ENCODE measurements at regions not wholly inside any gene's neighbourhood (a gene's known extent, or its start where the extent isn't known, plus 50 kb on each side); places are given as distances from the start of the nearest gene placed in this dataset.

- no peaks in the 10 kb centered on the region for H3K36me3 ChIP-seq
- no peaks in the 10 kb centered on the region for H3K27me3 ChIP-seq (ENCODE audit: insufficient read depth, low read depth, severe bottlenecking)
- no peak for TF ChIP-seq CTCF (IDR thresholded peaks at IDR 0.05; ENCODE audit: low read depth, low read length)
- H3K4me3 ChIP-seq (ENCODE audit: low read depth, low read length): no peak overlapping the region
- no peak for DNase-seq
- H3K27ac ChIP-seq: no peak overlapping the region
- no peaks in the 10 kb centered on the region for H3K9me3 ChIP-seq (ENCODE audit: severe bottlenecking)
These were observed 566.9 kb downstream of the BCL11A start for GRCh38 chr2:59986511-59986910.

- H3K36me3 ChIP-seq: no peaks in the 10 kb centered on the region
- H3K4me3 ChIP-seq (ENCODE audit: low read depth, low read length): no peak overlapping the region
- H3K9me3 ChIP-seq (ENCODE audit: severe bottlenecking): no peaks in the 10 kb centered on the region
- no peak for DNase-seq
- no peak for TF ChIP-seq CTCF (IDR thresholded peaks at IDR 0.05; ENCODE audit: low read depth, low read length)
- H3K27me3 ChIP-seq (ENCODE audit: insufficient read depth, low read depth, severe bottlenecking): no peaks in the 10 kb centered on the region
- H3K27ac ChIP-seq: no peak overlapping the region
These were observed 567.5 kb downstream of the BCL11A start for GRCh38 chr2:59985923-59986322.

- no peaks in the 10 kb centered on the region for H3K9me3 ChIP-seq (ENCODE audit: severe bottlenecking)
- H3K36me3 ChIP-seq: no peaks in the 10 kb centered on the region
- H3K4me3 ChIP-seq (ENCODE audit: low read depth, low read length): no peak overlapping the region
- no peak for TF ChIP-seq CTCF (IDR thresholded peaks at IDR 0.05; ENCODE audit: low read depth, low read length)
- no peak for DNase-seq
- no peak overlapping the region for H3K27ac ChIP-seq
- H3K27me3 ChIP-seq (ENCODE audit: insufficient read depth, low read depth, severe bottlenecking): no peaks in the 10 kb centered on the region
These were observed 579.2 kb downstream of the BCL11A start for GRCh38 chr2:59974051-59974766.

GRCh38 chr2:59969161-59969560 lies 584.3 kb downstream of the BCL11A start:
- Histone ChIP-seq H3K27ac (no peak overlapping the region), H3K27me3 (ENCODE audit: insufficient read depth, low read depth, severe bottlenecking) (no peaks in the 10 kb centered on the region), H3K4me3 (ENCODE audit: low read depth, low read length) (no peak overlapping the region), H3K9me3 (ENCODE audit: severe bottlenecking) (no peaks in the 10 kb centered on the region), H3K36me3 (no peaks in the 10 kb centered on the region)
- no peak for TF ChIP-seq CTCF (IDR thresholded peaks at IDR 0.05; ENCODE audit: low read depth, low read length)
- DNase-seq: no peak

GRCh38 chr2:59968441-59968840 lies 585.0 kb downstream of the BCL11A start:
- TF ChIP-seq CTCF (IDR thresholded peaks at IDR 0.05; ENCODE audit: low read depth, low read length): no peak

GRCh38 chr2:59967691-59968090 lies 585.8 kb downstream of the BCL11A start:
- Histone ChIP-seq H3K36me3 (no peaks in the 10 kb centered on the region), H3K27me3 (ENCODE audit: insufficient read depth, low read depth, severe bottlenecking) (no peaks in the 10 kb centered on the region), H3K4me3 (ENCODE audit: low read depth, low read length) (no peak overlapping the region), H3K9me3 (ENCODE audit: severe bottlenecking) (no peaks in the 10 kb centered on the region), H3K27ac (no peak overlapping the region)
- no peak for TF ChIP-seq CTCF (IDR thresholded peaks at IDR 0.05; ENCODE audit: low read depth, low read length)
- no peak for DNase-seq

More at GRCh38 chr2:59968441-59968840, 585.0 kb downstream of the BCL11A start:
- no peak overlapping the region for H3K4me3 ChIP-seq (ENCODE audit: low read depth, low read length)
- H3K27me3 ChIP-seq (ENCODE audit: insufficient read depth, low read depth, severe bottlenecking): no peaks in the 10 kb centered on the region
- H3K9me3 ChIP-seq (ENCODE audit: severe bottlenecking): no peaks in the 10 kb centered on the region
- no peak overlapping the region for H3K27ac ChIP-seq
- H3K36me3 ChIP-seq: no peaks in the 10 kb centered on the region
- no peak for DNase-seq

All from WERI-Rb-1 (cell line).